GM12878 (cell line): ENCODE measurements at regions not wholly inside any gene's neighbourhood (a gene's known extent, or its start where the extent isn't known, plus 50 kb on each side); places are given as distances from the start of the nearest gene placed in this dataset.

Experiments used
- ATAC-seq: fragments of 200-7000 bp; cut with Tn5 transposase; 3 replicates; pipeline ENCODE4 v1.9.1; 2020; ENCODE audit warnings: mild to moderate bottlenecking, moderate library complexity
- BruUV-seq: library from RNA; stranded (reverse); fragments of 400-500 nt; replicated peaks from 2 replicates; lab custom pipeline; 2021; lab: Mats Ljungman, UMichigan
- CTCF ChIA-PET: fragments of 300-600 bp; sonication (Branson Sonifier 250); formaldehyde crosslinking; extraction: SDS; loops from one replicate; lab custom pipeline; 2021; ENCODE audit warnings: inconsistent platforms; lab: Yijun Ruan, JAX
- POLR2A ChIA-PET: fragments of 350-600 bp; formaldehyde crosslinking; extraction: SDS; loops from one replicate; lab custom pipeline; 2021; ENCODE audit warnings: inconsistent platforms; lab: Charles Lee
- RAD21 ChIA-PET: fragments of 300-600 bp; sonication (Branson Sonifier 250); formaldehyde crosslinking; loops from one replicate; lab custom pipeline; 2023; ENCODE audit warnings: antibody characterized with exemption; ENCODE audit not compliant: unreplicated experiment; lab: Charles Lee
- SMC1A ChIA-PET: fragments of 300-600 bp; sonication (Branson Sonifier 250); formaldehyde crosslinking; loops from one replicate; lab custom pipeline; 2023; ENCODE audit not compliant: unreplicated experiment, uncharacterized antibody; lab: Charles Lee
- DNase-seq: peaks from one replicate; pipeline ENCODE4 v3.0.0-alpha.2; 2011; ENCODE audit warnings: low read depth, low spot score
- FAIRE-seq: peaks from 3 replicates; lab custom pipeline; 2011; peaks lifted over from hg19 to GRCh38; lab: Jason Lieb, UNC
- H2AFZ ChIP-seq: 2 replicates; pipeline ENCODE4 v1.6.0; 2011; ENCODE audit warnings: low read depth, low read length, control low read depth; ENCODE audit not compliant: control insufficient read depth
- H3K27ac ChIP-seq: 2 replicates; pipeline ENCODE4 v1.5.1; 2011; ENCODE audit warnings: control low read depth; ENCODE audit not compliant: control insufficient read depth, insufficient read depth
- H3K27me3 ChIP-seq, 2 experiments: replicated peaks in 1 of 2; 2 replicates each; pipeline versions ENCODE4 v1.6.0 to v1.6.1; 2011; ENCODE audit warnings: low read length in 1 of 2; ENCODE audit not compliant: control insufficient read depth in 2 of 2, insufficient read depth in 2 of 2
- H3K36me3 ChIP-seq, 2 experiments: 2 replicates each; pipeline ENCODE4 v1.5.1; 2011; ENCODE audit warnings: low read length in 1 of 2; ENCODE audit not compliant: control insufficient read depth in 2 of 2, insufficient read depth in 2 of 2
- H3K4me1 ChIP-seq: 2 replicates; pipeline ENCODE4 v1.6.1; 2011; ENCODE audit warnings: mild to moderate bottlenecking, low read length, moderate library complexity, mixed read lengths; ENCODE audit not compliant: control insufficient read depth, insufficient read depth
- H3K4me2 ChIP-seq: 2 replicates; pipeline ENCODE4 v1.6.0; 2011; ENCODE audit warnings: control low read depth; ENCODE audit not compliant: control insufficient read depth, insufficient read depth
- H3K4me3 ChIP-seq: fragments of 200-600 bp; sonication (generic); 2 replicates; pipeline ENCODE4 v1.5.1; 2016
- H3K79me2 ChIP-seq: 2 replicates; pipeline ENCODE4 v1.6.0; 2011; ENCODE audit warnings: low read length; ENCODE audit not compliant: control insufficient read depth, insufficient read depth
- H3K9ac ChIP-seq: 2 replicates; pipeline ENCODE4 v1.8.0; 2011; ENCODE audit warnings: low read length, control low read depth, mixed read lengths; ENCODE audit not compliant: control insufficient read depth, insufficient read depth
- H3K9me3 ChIP-seq: replicated peaks from 3 replicates; pipeline ENCODE4 v1.5.1; 2011; ENCODE audit warnings: mild to moderate bottlenecking, low read length; ENCODE audit not compliant: control insufficient read depth, insufficient read depth
- H4K20me1 ChIP-seq: 2 replicates; pipeline ENCODE4 v1.6.0; 2011; ENCODE audit not compliant: control insufficient read depth, insufficient read depth
- ATF3 ChIP-seq: IDR thresholded peaks from 2 replicates; pipeline ENCODE4 v1.6.1; 2011; ENCODE audit warnings: low read depth, mild to moderate bottlenecking, low read length, moderate library complexity, borderline replicate concordance; ENCODE audit errors: extremely low read depth
- BHLHE40 ChIP-seq, 2 experiments: fragments of 450-650 bp in 1 of 2; IDR thresholded peaks; 2 replicates each; pipeline ENCODE4 v1.6.1; 2011 to 2017; ENCODE audit warnings: low read depth in 2 of 2, borderline replicate concordance in 1 of 2, improper control_type of control experiment in 1 of 2, low read length in 1 of 2, mild to moderate bottlenecking in 1 of 2
- MLLT1 ChIP-seq: fragments of 450-650 bp; IDR thresholded peaks from 2 replicates; pipeline ENCODE4 v1.6.1; 2016; ENCODE audit warnings: mild to moderate bottlenecking
- PML ChIP-seq: IDR thresholded peaks from 2 replicates; pipeline ENCODE4 v1.6.1; 2012; ENCODE audit warnings: low read length, inconsistent platforms
- SMAD5 ChIP-seq: IDR thresholded peaks from 2 replicates; pipeline ENCODE4 v1.6.1; 2016; ENCODE audit warnings: antibody characterized with exemption, low read depth
- SREBF2 ChIP-seq: IDR thresholded peaks from 2 replicates; pipeline ENCODE4 v1.6.1; 2012; ENCODE audit warnings: mild to moderate bottlenecking, low read length
- ZBED1 ChIP-seq: IDR thresholded peaks from 2 replicates; pipeline ENCODE4 v1.6.1; 2016; ENCODE audit warnings: borderline replicate concordance
- in situ Hi-C: fragments of 300-500 bp; cut with MboI; formaldehyde crosslinking; loops from 9 replicates; pipeline ENCODE4 v1.14.3; 2018; ENCODE audit warnings: mixed read lengths
- intact Hi-C: fragments of 100-400 bp; cut with micrococcal nuclease; formaldehyde crosslinking; loops from one replicate; pipeline ENCODE4 v1.14.2; 2022; ENCODE audit not compliant: unreplicated experiment
- TF ChIP-seq, protein P1 (sequence below): fragments of 450-650 bp; IDR thresholded peaks from 2 replicates; pipeline ENCODE4 v1.6.1; 2017; ENCODE audit warnings: antibody characterized with exemption, mild to moderate bottlenecking, moderate library complexity

DNA sequence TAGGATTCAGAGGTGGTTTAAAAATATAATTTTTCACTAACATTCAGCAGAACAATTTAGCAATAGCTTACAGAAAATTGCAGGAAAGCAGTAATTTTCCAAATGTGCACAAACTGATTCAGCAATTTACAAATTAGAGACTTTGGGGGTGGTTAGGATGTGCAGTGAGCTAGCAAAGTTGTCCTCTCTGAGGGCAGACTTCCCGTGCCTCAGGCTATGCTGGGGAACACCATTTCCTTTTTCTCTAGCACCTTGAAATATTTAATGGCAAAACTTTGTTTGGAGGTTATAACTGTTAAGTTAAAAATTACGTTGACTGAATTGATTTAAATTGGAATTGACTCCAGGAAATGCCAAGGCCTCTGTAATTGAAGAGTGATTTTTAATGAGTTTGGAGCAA is 258.9 kb downstream of the PTBP2 start (continued):
- TF ChIP-seq, protein P1, sequence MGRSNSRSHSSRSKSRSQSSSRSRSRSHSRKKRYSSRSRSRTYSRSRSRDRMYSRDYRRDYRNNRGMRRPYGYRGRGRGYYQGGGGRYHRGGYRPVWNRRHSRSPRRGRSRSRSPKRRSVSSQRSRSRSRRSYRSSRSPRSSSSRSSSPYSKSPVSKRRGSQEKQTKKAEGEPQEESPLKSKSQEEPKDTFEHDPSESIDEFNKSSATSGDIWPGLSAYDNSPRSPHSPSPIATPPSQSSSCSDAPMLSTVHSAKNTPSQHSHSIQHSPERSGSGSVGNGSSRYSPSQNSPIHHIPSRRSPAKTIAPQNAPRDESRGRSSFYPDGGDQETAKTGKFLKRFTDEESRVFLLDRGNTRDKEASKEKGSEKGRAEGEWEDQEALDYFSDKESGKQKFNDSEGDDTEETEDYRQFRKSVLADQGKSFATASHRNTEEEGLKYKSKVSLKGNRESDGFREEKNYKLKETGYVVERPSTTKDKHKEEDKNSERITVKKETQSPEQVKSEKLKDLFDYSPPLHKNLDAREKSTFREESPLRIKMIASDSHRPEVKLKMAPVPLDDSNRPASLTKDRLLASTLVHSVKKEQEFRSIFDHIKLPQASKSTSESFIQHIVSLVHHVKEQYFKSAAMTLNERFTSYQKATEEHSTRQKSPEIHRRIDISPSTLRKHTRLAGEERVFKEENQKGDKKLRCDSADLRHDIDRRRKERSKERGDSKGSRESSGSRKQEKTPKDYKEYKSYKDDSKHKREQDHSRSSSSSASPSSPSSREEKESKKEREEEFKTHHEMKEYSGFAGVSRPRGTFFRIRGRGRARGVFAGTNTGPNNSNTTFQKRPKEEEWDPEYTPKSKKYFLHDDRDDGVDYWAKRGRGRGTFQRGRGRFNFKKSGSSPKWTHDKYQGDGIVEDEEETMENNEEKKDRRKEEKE, result no peak
- TF ChIP-seq SREBF2, result no peak
- TF ChIP-seq ZBED1, result no peak
- no peak for TF ChIP-seq ATF3
- no peak for TF ChIP-seq PML

GRCh38 chr1:96981181-96981580 is 259.6 kb downstream of the PTBP2 start:
- no peak overlapping the region for H3K4me3 ChIP-seq
- no peaks in the 10 kb centered on the region for H3K9me3 ChIP-seq
- no peak overlapping the region for H3K27ac ChIP-seq
- SMC1A ChIA-PET, result no interaction called here
- no peak overlapping the region for H3K4me2 ChIP-seq
- BruUV-seq, result no TSS peak
- H4K20me1 ChIP-seq, result no peaks in the 10 kb centered on the region
- CTCF ChIA-PET, result interaction anchor here (0.8 to 2.1 kb wide), 3 partner anchors 9 to 962 kb away, joined by 3 to 8 read pairs (median 3); no protein-coding TSS in a partner anchor
- in situ Hi-C loops, result no loop called here
- H3K36me3 ChIP-seq, result no peaks in the 10 kb centered on the region
- no peak for DNase-seq
- POLR2A ChIA-PET, result no interaction called here
- H2AFZ ChIP-seq, result no peak overlapping the region
- H3K27me3 ChIP-seq, result no peaks in the 10 kb centered on the region
- TF ChIP-seq SMAD5 (no peak), MLLT1 (no peak), BHLHE40 (IDR thresholded peaks at IDR 0.05; ENCODE audit: borderline replicate concordance in 1 of 2, low read depth in 2 of 2, low read length in 1 of 2) (no peak)
- RAD21 ChIA-PET, result interaction anchor here (1.2 kb wide), 1 partner anchor 1072 kb away, joined by 3 read pairs; no protein-coding TSS in a partner anchor
- intact Hi-C loops, result no loop called here
- no peaks in the 10 kb centered on the region for H3K4me1 ChIP-seq
- H3K9ac ChIP-seq, result no peak overlapping the region
- H3K79me2 ChIP-seq, result no peaks in the 10 kb centered on the region
- ATAC-seq, result no peak
- FAIRE-seq, result no peak
